UCSD-AML1 (cell line): ENCODE measurements at regions not wholly inside any gene's neighbourhood (a gene's known extent, or its start where the extent isn't known, plus 50 kb on each side); places are given as distances from the start of the nearest gene placed in this dataset.
A peak's percentile ranks its signal among the peaks of the same experiment; 100 is the strongest.
"Not testable (repeated sequence)": the region's sequence is repeated elsewhere in the genome, so short reads cannot be mapped to it uniquely, and the experiment has no call there.

Source experiments
- DNase-seq: peaks from one replicate; lab custom pipeline; 2025; ENCODE audit not compliant: unreplicated experiment; lab: John Stamatoyannopoulos, UW

GRCh38 chr13:44814836-44815235, 174.4 kb downstream of the NUFIP1 start:
- DNase-seq = no peak

GRCh38 chr13:44814161-44814560, 175.1 kb downstream of the NUFIP1 start:
- no peak for DNase-seq

GRCh38 chr13:44812818-44813217, 176.5 kb downstream of the NUFIP1 start:
- DNase-seq = no peak

GRCh38 chr13:44810061-44810840, 179.0 kb downstream of the NUFIP1 start:
- DNase-seq = no peak

GRCh38 chr13:44809190-44809589, 180.1 kb downstream of the NUFIP1 start:
- no peak for DNase-seq

- DNase-seq = no peak
Observed at GRCh38 chr13:44808185-44808584, 181.1 kb downstream of the NUFIP1 start.

DNA sequence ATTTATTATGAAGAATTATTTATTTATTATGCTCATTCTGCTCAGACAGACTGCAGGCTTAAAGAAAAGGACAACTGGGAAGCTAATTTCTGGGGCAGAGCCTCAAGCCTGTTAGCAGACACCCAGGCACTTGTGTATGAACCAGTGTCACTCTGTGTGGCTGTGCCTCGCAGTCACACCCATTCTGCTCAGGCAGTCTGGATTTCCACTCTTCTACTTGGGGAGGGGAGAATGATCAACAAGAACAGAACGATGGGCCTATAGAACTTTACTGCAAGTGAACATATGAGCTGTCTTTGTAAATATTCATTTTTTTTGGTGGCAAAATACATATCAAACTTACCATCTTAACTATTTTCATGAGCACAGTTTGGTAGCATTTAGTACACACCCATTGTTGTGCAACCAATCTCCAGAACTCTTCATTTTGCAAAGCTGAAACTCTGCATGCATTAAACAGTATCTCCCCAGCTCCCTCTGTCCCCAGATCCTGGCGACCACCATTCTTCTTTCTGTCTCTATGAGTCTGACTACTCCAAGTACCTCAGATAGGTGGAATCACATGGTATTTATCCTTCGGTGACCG, 181.7 kb downstream of the NUFIP1 start:
- no peak for DNase-seq

DNA sequence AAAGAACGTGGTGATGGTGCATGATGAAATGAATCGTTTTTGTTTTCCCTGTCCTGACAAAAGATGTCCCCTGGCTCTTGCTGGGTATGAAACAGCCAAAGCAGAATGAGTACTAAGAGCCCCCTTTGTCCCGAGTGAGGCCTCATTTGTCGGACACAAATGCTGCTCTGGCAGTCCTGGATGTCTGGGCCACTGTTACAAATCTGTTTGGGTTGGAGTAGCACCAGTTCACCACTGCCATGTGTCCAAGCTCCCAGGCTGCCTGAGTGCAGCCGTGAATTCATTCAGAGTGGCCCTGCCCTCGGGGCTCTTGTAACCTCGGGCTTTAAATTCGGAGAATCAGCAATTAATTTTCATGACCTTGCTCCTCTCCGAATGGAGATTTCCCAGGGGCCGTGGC, 182.4 kb downstream of the NUFIP1 start:
- no peak for DNase-seq

DNA sequence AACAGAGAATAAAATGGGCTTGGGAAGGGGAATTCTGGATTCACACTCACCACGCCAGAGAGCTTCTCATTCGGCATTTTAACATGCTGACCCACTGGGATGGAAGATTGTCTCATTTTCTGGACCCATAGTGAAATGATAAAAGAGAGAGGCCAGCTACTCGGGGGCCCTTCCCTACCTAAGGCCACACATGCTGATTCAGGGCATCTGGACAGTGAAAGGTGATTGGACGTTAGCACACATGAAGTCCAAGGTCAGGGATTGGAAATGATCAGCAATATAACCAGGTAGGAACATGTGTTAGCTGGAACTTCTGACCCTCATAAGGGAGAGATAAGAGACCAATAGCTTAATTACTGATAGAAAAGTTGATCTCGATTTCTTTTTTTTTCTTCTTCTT, 183.7 kb downstream of the NUFIP1 start:
- DNase-seq = no peak

DNA sequence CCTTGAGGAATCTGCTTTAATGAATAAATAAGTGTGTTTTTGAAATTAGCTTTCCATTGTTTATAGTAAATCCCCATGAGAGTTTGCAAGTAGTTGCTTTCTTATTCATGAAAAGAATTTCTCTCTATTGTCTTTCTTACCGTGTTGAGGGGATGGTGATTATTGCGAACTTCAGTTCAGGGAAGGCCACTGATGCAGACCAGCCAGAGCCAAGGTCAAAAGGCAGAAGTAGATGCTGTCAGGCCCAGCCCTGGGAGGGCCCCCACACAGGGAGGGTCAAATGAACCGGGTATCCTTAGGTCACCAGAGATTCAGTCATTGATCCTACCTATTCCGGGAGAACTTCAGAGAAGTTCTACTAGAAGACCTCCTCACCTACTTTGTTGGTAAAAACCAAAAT, 185.9 kb downstream of the NUFIP1 start:
- DNase-seq = no peak

DNA sequence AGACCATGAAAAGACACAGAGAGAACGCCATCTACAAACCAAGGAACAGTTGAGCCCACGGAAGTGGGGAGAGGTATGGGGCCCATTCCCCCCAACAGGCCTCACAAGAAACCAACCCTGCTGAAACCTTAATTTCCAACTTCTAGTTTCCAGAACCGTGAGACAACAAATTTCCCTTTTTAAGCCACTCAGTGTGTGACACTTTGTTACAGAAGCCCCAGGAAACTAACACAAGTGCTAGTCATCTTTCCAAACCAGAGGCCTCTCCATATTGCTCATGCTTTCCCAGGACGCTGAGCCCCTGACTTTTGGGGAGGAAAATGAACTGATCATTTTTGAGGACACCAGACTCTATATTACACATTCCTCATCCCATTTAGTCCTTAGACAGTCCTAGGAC, 186.8 kb downstream of the NUFIP1 start:
- DNase-seq = no peak

DNA sequence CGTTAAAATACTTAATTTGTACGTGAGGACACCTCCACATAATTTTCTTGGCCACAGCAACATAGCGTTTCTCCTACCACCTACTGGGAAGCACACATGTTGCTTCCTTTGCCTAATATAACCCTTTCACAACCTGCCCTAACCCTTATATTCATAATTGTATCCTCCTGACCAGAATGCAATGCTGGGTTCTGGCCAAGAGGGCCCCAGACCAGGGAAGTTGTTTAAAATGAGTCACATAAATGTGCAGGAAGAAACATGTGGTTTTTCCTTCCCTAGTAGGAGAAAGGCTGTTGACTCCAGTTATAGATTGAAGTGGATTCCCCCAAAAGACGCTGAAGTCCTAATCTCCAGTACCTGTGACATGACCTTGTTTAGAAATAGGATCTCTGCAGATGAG, 187.3 kb downstream of the NUFIP1 start:
- DNase-seq = peak; percentile 48

DNA sequence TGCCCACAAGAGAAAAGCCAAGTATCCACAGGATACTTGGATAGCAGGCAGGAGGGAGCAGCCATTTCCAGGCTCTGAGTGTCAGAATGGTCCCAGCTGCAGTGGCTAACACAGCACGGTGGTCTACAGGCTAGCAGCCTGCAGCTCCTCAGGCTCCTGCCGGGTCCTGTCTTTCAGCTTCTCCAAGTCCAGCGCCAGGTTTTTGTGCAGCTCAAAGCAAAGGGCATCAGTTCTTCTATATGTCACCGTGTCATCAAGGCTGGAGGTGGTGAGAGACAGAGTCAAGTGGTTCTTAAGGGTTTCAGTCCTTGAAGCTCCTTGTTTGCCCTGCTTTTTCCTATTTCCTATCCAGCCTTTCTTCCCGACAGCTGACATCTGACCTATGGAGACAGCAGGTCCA, 188.6 kb downstream of the NUFIP1 start:
- DNase-seq = no peak

DNA sequence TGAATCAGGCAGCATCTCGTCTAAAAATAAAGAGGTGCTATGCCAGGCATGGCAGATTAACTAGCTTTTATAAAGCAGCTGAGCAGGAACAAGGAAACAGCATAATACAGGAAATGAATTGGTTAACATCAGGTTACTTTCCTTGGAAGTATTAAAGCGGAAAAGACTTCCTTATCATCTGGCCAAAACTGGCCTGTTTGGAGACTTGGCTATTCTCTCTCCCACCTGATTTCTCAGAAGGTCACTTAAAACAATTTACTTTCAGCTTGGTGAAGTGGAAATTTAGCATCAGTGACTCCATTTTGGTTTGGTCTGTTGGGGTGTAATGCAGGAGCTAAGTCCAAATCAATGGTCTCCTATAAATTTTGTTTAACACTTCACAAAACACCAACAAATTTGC, 191.6 kb downstream of the NUFIP1 start:
- no peak for DNase-seq

- DNase-seq = no peak
Observed at GRCh38 chr13:44796597-44797490, 192.4 kb downstream of the NUFIP1 start.

- not testable (repeated sequence) for DNase-seq
Observed at GRCh38 chr13:44796039-44796438, 193.2 kb downstream of the NUFIP1 start.

GRCh38 chr13:44795176-44795575, 194.1 kb downstream of the NUFIP1 start:
- DNase-seq = no peak

DNA sequence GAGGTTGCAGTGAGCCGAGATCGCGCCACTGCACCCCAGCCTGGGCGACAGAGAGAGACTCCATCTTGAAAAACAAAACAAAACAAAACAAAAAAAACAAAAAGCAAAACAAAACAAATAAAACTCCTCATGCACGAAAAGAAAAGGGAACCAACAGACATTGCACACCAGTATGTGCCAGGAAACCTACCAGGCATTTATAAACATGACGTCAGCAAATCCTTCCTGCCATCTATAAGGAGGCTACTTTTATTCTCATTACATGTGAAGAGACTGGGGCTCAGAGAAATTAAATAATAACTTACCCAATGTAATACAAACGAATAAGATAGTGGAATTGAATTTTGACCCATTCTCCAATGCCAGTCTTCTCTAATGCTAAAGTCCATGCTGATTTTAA, 197.2 kb downstream of the NUFIP1 start:
- no peak for DNase-seq

GRCh38 chr13:44790289-44790688, 199.0 kb downstream of the NUFIP1 start:
- DNase-seq = no peak

DNA sequence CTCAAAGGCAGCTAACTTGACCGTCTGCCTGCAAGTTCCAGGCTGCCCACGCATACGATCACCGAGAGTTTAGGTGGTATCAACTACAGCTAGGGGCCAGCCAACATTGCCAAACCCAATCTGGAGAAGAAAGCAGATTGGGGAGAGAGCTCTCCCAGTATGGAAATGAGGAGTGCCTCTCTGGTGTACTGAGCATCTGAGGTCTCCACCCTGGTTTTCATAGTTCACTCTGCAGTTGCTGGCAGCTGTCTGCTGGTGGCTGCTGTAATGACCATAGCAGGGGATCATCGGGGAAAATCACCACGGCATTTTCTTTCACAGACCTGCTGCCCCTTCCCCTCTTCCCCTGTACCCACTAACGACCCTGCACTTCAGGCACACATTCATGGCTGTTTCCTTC, 201.7 kb downstream of the NUFIP1 start:
- DNase-seq = no peak

GRCh38 chr13:44786756-44787155, 202.5 kb downstream of the NUFIP1 start:
- no peak for DNase-seq

DNA sequence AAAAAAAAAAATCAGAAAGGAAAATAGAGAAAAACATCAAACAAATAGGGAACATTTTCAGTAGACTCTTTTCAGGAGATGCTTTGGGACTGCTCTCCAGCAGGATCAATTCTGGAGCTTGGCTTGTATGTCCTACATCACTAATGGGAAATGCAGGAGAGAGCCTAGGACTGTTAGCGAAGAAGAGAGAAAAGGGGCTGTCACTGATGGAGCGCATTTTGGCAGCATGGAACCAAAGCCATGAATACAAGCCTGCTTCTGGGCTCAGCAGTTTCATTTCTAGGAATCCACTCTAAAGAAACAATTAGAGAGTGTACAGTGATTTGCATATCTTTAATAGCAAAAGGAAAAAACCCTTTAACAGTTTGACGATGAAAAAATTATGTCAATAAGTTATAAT, 203.9 kb downstream of the NUFIP1 start:
- DNase-seq = no peak
